ENCODE measurements at regions not wholly inside any gene's neighbourhood (a gene's known extent, or its start where the extent isn't known, plus 50 kb on each side); places are given as distances from the start of the nearest gene placed in this dataset.

- TF ChIP-seq EZH2phosphoT487 (IDR thresholded peaks at IDR 0.05; ENCODE audit: low read depth, severe bottlenecking, unreplicated experiment) (no peak), CTCF (IDR thresholded peaks at IDR 0.05; ENCODE audit: poor library complexity) (no peak)
These were observed 1281.8 kb upstream of the MAP3K7 start for GRCh38 chr6:91868539-91869202.

All from hepatocyte (in vitro differentiated cells).